ENCODE measurements at regions not wholly inside any gene's neighbourhood (a gene's known extent, or its start where the extent isn't known, plus 50 kb on each side); places are given as distances from the start of the nearest gene placed in this dataset.

DNA sequence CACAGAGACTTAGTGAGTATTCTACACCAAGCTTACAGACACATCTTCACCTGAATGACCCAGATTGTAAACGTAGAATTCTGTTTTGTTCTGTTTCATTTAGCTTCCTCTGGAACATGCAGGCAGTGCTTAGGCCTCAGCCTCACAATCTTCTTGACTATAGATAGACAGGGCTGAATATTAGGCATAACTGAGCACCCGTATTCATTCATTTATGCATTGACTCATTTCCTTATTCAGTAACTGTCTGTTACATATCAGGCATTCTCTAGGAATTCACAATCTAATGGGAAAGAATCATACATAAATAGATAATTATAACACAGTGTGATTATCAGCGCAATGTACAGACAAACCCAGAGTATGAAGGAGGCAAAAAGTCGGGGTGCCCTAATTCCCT, 124.9 kb upstream of the ETAA1 start:
- TF ChIP-seq POLR2A (IDR thresholded peaks at IDR 0.05) = no peak
- TF ChIP-seq CTCF (IDR thresholded peaks at IDR 0.05) = no peak

All from Peyer's patch (tissue), 4 donors.